Adrenal gland (tissue), 9 donors: ENCODE measurements at regions not wholly inside any gene's neighbourhood (a gene's known extent, or its start where the extent isn't known, plus 50 kb on each side); places are given as distances from the start of the nearest gene placed in this dataset.

Experiments used
- DNase-seq, 7 donors: peaks; one replicate each; pipeline ENCODE4 v3.0.0-alpha.2; 2019 to 2020
- H3K27ac ChIP-seq, 5 donors: fragments of 200-600 bp; sonication (generic) in 4 of 5; 1 replicate in 3 of 5; 2 replicates in 2 of 5; pipeline versions ENCODE4 v1.5.1 to v1.8.0; 2016 to 2020; ENCODE audit warnings: mild to moderate bottlenecking in 1 of 5
- H3K27me3 ChIP-seq: fragments of 200-600 bp; 2 replicates; pipeline ENCODE4 v1.8.0; 2021
- H3K36me3 ChIP-seq, 2 donors: fragments of 200-600 bp; replicated peaks in 1 of 2; 1 replicate in 1 of 2; 2 replicates in 1 of 2; pipeline versions ENCODE4 v1.5.1 to v1.8.0; 2018 to 2022
- H3K4me1 ChIP-seq, 2 donors: fragments of 200-600 bp; replicated peaks in 1 of 2; 1 replicate in 1 of 2; 2 replicates in 1 of 2; pipeline versions ENCODE4 v1.5.1 to v1.8.0; 2018 to 2021
- H3K4me3 ChIP-seq, 4 donors: fragments of 200-600 bp; sonication (generic) in 3 of 4; one replicate each; pipeline ENCODE4 v1.5.1; 2016 to 2018
- H3K9me3 ChIP-seq, 3 donors: fragments of 200-600 bp; sonication (generic) in 1 of 3; replicated peaks in 1 of 3; 1 replicate in 2 of 3; 2 replicates in 1 of 3; pipeline versions ENCODE4 v1.5.1 to v1.8.0; 2016 to 2021
- POLR2A ChIP-seq, 2 donors: fragments of 450-650 bp; IDR thresholded peaks; one replicate each; pipeline ENCODE4 v1.6.1; 2017; ENCODE audit warnings: antibody characterized with exemption in 2 of 2, mild to moderate bottlenecking in 2 of 2, moderate library complexity in 1 of 2
- WGBS, 4 donors: extraction: QIAGEN DNeasy Blood & Tissue Kit in 2 of 4; methylation state at CpG; one replicate each; pipeline versions ENCODE4 v1.1.5 to v1.1.7; 2013 to 2017; 5-methylcytosine and 5-hydroxymethylcytosine counted together
- intact Hi-C, 2 donors: fragments of 100-400 bp; cut with DNase I; formaldehyde crosslinking; loops; one replicate each; pipeline versions ENCODE4 v1.14.1 to v1.15.0; 2022 to 2023
- TF ChIP-seq, protein P1 (sequence below), 6 experiments: fragments of 450-650 bp in 4 of 6; fragments of 200-600 bp in 2 of 6; sonication (generic) in 1 of 6; IDR thresholded peaks; 1 replicate in 5 of 6; 2 replicates in 1 of 6; pipeline versions ENCODE4 v1.5.1 to v1.8.0; 2016 to 2021; ENCODE audit warnings: antibody characterized with exemption in 6 of 6, mild to moderate bottlenecking in 2 of 6, moderate library complexity in 1 of 6
- donor health status: healthy with polysubstance abuse.
- donor health status: Bipolar disorder and iron deficiency.
- donor health status: DM: yes; HTN: yes; CAD: no.
- donor health status: DM: no; HTN: no; CAD: no.
- donor health status: DM: no; HTN: no; CAD: no.

DNA sequence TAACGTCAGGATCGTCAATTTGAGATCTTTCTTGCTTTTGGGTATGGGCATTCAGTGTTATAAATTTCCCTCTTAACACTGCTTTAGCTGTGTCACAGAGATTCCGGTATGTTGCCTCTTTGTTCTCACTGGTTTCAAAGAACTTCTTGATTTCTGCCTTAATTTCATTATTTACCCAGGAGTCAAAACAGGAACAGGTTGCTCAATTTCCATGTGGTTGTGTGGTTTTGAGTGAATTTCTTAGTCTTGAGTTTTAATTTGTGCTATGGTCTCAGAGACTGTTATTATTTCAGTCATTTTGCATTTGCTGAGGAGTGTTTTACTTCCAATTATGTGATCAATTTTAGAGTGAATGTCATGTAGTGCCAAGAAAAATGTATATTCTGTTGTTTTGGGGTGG, 153.1 kb downstream of the PCDH17 start:
- H3K27me3 ChIP-seq = no peaks in the 10 kb centered on the region
- H3K9me3 ChIP-seq = no peaks in the 10 kb centered on the region
- no peak for DNase-seq
- H3K27ac ChIP-seq = no peak overlapping the region
- H3K4me1 ChIP-seq = no peaks in the 10 kb centered on the region
- intact Hi-C loops = no loop called here
- H3K36me3 ChIP-seq = no peaks in the 10 kb centered on the region
- no peak for TF ChIP-seq POLR2A (IDR thresholded peaks at IDR 0.05)
- H3K4me3 ChIP-seq = no peak overlapping the region
- 69 to 86% (median 75%) methylated on average over 3 of the region's 3 CpGs for WGBS, 4 donors

DNA sequence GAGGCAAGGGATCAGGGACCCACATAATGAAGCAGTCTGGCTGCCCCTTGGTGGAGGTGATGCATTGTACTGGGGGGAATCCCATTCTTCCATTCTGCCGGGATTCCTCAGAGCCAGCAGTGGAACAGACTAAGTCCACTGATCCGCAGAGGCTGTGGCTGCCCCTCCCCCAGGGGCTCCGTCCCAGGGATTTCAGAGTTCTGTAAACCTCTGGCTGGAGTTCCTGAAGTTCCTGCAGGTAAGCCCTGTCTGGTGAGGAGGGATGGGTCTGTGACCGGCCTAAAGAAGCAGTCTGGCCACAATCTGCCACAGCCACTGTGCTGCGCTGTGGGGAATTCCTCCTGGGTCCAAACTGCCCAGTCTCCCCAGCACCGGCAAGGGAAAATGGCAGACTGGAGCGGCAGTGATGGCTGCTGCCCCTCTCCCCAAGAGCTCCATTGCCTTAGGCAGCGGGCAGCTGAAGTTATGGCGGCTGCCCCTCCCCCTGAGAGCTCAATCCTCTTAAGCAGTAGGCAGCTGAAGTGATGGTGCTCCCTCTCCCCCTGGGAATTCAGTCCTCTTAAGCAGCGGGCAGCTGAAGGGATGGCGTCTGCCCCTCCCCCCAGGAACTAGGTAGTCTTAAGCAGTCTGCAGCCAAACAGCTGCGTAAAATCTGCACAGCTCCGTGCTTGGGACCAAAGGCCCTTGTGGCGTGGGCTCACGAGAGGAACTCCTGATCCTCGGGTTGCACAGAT, 155.7 kb downstream of the PCDH17 start:
- Histone ChIP-seq H3K36me3 (no peaks in the 10 kb centered on the region), H3K27me3 (no peaks in the 10 kb centered on the region), H3K9me3 (peaks cover 0 to 6% (median 0%) of the 10 kb centered on the region in 3 donors), H3K4me3 (no peak overlapping the region), H3K4me1 (no peaks in the 10 kb centered on the region), H3K27ac (no peak overlapping the region)
- 86 to 94% (median 91%) methylated on average over 3 to 16 of the region's 16 CpGs for WGBS, 4 donors
- intact Hi-C loops = no loop called here
- TF ChIP-seq, protein P1, sequence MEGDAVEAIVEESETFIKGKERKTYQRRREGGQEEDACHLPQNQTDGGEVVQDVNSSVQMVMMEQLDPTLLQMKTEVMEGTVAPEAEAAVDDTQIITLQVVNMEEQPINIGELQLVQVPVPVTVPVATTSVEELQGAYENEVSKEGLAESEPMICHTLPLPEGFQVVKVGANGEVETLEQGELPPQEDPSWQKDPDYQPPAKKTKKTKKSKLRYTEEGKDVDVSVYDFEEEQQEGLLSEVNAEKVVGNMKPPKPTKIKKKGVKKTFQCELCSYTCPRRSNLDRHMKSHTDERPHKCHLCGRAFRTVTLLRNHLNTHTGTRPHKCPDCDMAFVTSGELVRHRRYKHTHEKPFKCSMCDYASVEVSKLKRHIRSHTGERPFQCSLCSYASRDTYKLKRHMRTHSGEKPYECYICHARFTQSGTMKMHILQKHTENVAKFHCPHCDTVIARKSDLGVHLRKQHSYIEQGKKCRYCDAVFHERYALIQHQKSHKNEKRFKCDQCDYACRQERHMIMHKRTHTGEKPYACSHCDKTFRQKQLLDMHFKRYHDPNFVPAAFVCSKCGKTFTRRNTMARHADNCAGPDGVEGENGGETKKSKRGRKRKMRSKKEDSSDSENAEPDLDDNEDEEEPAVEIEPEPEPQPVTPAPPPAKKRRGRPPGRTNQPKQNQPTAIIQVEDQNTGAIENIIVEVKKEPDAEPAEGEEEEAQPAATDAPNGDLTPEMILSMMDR (IDR thresholded peaks at IDR 0.05) = no peak
- no peak for TF ChIP-seq POLR2A (IDR thresholded peaks at IDR 0.05)
- no peak for DNase-seq

DNA sequence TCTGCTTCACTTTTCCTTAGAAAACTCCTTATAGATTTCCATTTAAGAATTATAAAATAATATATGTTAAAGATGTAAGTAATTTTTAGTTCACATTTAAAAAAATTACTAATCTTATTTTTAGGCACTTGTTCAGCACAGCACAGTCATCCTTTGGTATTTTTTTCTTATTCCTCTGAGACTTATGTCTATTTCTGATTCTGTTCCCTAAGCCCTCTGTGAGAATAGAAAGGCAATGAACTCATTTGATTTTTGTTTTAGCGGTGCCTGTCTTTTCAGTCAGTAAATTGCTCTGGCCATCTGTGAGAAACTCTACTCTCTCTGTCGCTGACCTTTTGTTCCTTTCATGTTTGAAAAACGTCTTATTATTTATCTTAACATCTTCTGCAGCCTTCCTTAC, 168.1 kb downstream of the PCDH17 start:
- Histone ChIP-seq H3K4me3 (no peak overlapping the region), H3K9me3 (no peaks in the 10 kb centered on the region), H3K27ac (no peak overlapping the region), H3K36me3 (no peaks in the 10 kb centered on the region), H3K27me3 (no peaks in the 10 kb centered on the region), H3K4me1 (no peaks in the 10 kb centered on the region)
- 37 to 48% (median 44%) methylated on average over 3 of the region's 3 CpGs for WGBS, 4 donors
- intact Hi-C loops = no loop called here
- no peak for TF ChIP-seq POLR2A (IDR thresholded peaks at IDR 0.05)
- TF ChIP-seq, protein P1 (IDR thresholded peaks at IDR 0.05) = no peak
- DNase-seq = no peak

DNA sequence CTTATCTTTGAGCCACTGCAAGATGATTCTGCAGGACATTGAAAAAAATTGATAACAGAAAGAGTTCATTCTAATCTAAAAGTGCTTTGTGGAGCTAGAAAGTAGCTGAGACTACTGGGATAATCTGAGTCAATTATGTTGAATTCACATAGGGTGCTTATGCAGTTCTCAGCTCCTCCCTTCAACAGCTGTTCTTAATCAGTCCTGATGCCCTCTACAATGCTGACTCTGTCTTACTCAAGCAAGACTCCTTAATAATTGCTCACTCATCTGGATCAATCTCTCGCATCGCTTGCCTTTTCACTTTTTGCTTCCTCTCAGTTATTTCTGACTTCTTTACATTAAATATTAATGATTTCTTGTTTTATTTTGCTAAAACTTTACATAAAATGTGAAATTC, 182.1 kb downstream of the PCDH17 start:
- Histone ChIP-seq H3K36me3 (no peaks in the 10 kb centered on the region), H3K9me3 (peaks cover 0 to 6% (median 0%) of the 10 kb centered on the region in 3 donors), H3K27me3 (no peaks in the 10 kb centered on the region), H3K27ac (no peak overlapping the region), H3K4me1 (no peaks in the 10 kb centered on the region), H3K4me3 (no peak overlapping the region)
- TF ChIP-seq, protein P1 (IDR thresholded peaks at IDR 0.05) = no peak
- TF ChIP-seq POLR2A (IDR thresholded peaks at IDR 0.05) = no peak
- intact Hi-C loops = no loop called here
- 80 to 82% (median 81%) methylated on average over 2 of the region's 2 CpGs for WGBS, 4 donors
- no peak for DNase-seq

DNA sequence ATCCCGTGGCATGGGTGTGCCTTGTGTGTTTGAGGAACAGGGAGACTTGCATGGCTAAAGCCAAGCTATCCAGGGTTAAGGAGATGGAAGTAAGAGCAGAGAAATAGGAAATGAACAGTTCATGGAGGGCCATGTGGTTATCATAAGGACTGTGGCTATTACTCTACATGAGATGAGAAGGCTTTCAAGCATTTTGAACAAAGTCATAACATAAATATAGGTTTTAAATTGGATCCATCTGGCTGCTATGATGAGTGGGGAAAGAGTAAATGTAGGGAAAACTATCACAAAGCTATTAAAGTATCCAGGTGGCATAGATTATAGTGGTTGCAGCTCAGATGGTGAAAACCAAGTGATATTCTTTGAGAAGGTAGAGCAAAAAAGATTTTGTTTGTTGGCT, 184.1 kb downstream of the PCDH17 start:
- no peaks in the 10 kb centered on the region for H3K4me1 ChIP-seq
- H3K4me3 ChIP-seq = no peak overlapping the region
- H3K27ac ChIP-seq = no peak overlapping the region
- 79 to 90% (median 87%) methylated on average over 1 of the region's 1 CpG for WGBS, 4 donors
- DNase-seq = no peak
- no peaks in the 10 kb centered on the region for H3K27me3 ChIP-seq
- intact Hi-C loops = no loop called here
- H3K9me3 ChIP-seq = peaks cover 0 to 8% (median 0%) of the 10 kb centered on the region in 3 donors
- no peaks in the 10 kb centered on the region for H3K36me3 ChIP-seq
- TF ChIP-seq POLR2A (IDR thresholded peaks at IDR 0.05) = no peak
- TF ChIP-seq, protein P1 (IDR thresholded peaks at IDR 0.05) = no peak
